ENCODE measurements at regions not wholly inside any gene's neighbourhood (a gene's known extent, or its start where the extent isn't known, plus 50 kb on each side); places are given as distances from the start of the nearest gene placed in this dataset.

- no peak for DNase-seq
Observed at GRCh38 chr2:12063210-12063609, 316.8 kb downstream of the LPIN1 start.

- DNase-seq: no peak
Observed at GRCh38 chr2:12064153-12064552, 317.7 kb downstream of the LPIN1 start.

GRCh38 chr2:12066116-12066515 lies 319.7 kb downstream of the LPIN1 start:
- DNase-seq: no peak

- no peak for DNase-seq
Observed at GRCh38 chr2:12066986-12067385, 320.6 kb downstream of the LPIN1 start.

GRCh38 chr2:12068796-12069538 lies 322.5 kb downstream of the LPIN1 start:
- DNase-seq: no peak

- DNase-seq: no peak
Observed at GRCh38 chr2:12070153-12070552, 323.7 kb downstream of the LPIN1 start.

- DNase-seq: no peak
Observed at GRCh38 chr2:12070581-12070980, 324.1 kb downstream of the LPIN1 start.

- DNase-seq: no peak
Observed at GRCh38 chr2:12071318-12071717, 324.9 kb downstream of the LPIN1 start.

- DNase-seq: no peak
Observed at GRCh38 chr2:12073217-12073852, 326.9 kb downstream of the LPIN1 start.

- DNase-seq: no peak
Observed at GRCh38 chr2:12074126-12074844, 327.9 kb downstream of the LPIN1 start.

GRCh38 chr2:12074845-12075217 lies 328.4 kb downstream of the LPIN1 start:
- DNase-seq: no peak

- no peak for DNase-seq
Observed at GRCh38 chr2:12075603-12076002, 329.2 kb downstream of the LPIN1 start.

GRCh38 chr2:12076810-12077209 lies 330.4 kb downstream of the LPIN1 start:
- DNase-seq: peak; percentile 17 to 60

- no peak for DNase-seq
Observed at GRCh38 chr2:12080360-12080759, 333.9 kb downstream of the LPIN1 start.

GRCh38 chr2:12081481-12082210 lies 335.2 kb downstream of the LPIN1 start:
- DNase-seq: no peak

GRCh38 chr2:12083081-12083581 lies 336.7 kb downstream of the LPIN1 start:
- no peak for DNase-seq

GRCh38 chr2:12083713-12084419 lies 337.4 kb downstream of the LPIN1 start:
- no peak for DNase-seq

- no peak for DNase-seq
Observed at GRCh38 chr2:12087175-12087574, 340.7 kb downstream of the LPIN1 start.

GRCh38 chr2:12087671-12088380 lies 341.4 kb downstream of the LPIN1 start:
- no peak for DNase-seq

GRCh38 chr2:12089001-12089400 lies 342.6 kb downstream of the LPIN1 start:
- DNase-seq: no peak

- DNase-seq: no peak
Observed at GRCh38 chr2:12089496-12089895, 343.1 kb downstream of the LPIN1 start.

GRCh38 chr2:12090072-12090471 lies 343.6 kb downstream of the LPIN1 start:
- no peak for DNase-seq

Measured in NCI-H446 (cell line).